GM23338 (cell line): ENCODE measurements at regions not wholly inside any gene's neighbourhood (a gene's known extent, or its start where the extent isn't known, plus 50 kb on each side); places are given as distances from the start of the nearest gene placed in this dataset.

Source experiments
- CREB1 ChIP-seq: fragments of 250-450 bp; sonication (Bioruptor Pico); IDR thresholded peaks from 2 replicates; pipeline ENCODE4 v1.5.0; 2020; ENCODE audit warnings: low read depth, mild to moderate bottlenecking, moderate library complexity
- CTCF ChIP-seq, 2 experiments: fragments of 200-600 bp in 1 of 2; sonication (generic) in 1 of 2; conservative IDR thresholded peaks; 2 replicates each; pipeline versions ENCODE4 v1.5.1 to v1.6.1; 2016 to 2017; ENCODE audit warnings: antibody characterized with exemption in 2 of 2, low read depth in 2 of 2, mild to moderate bottlenecking in 2 of 2, moderate library complexity in 1 of 2
- EZH2 ChIP-seq: fragments of 200-600 bp; sonication (generic); IDR thresholded peaks from one replicate; pipeline ENCODE4 v1.8.0; 2017; ENCODE audit warnings: antibody characterized with exemption, mild to moderate bottlenecking, low read depth; ENCODE audit not compliant: unreplicated experiment
- POLR2AphosphoS5 ChIP-seq: IDR thresholded peaks from 2 replicates; pipeline ENCODE4 v1.6.1; 2016; ENCODE audit warnings: antibody characterized with exemption, low read depth

GRCh38 chr2:181324912-181325311, 132.3 kb upstream of the ITGA4 start:
- TF ChIP-seq CTCF (conservative IDR thresholded peaks at IDR 0.05; ENCODE audit: low read depth in 2 of 2) (no peak), EZH2 (no peak), POLR2AphosphoS5 (no peak), CREB1 (CRISPR knock-in tag) (no peak)
